ENCODE measurements at regions not wholly inside any gene's neighbourhood (a gene's known extent, or its start where the extent isn't known, plus 50 kb on each side); places are given as distances from the start of the nearest gene placed in this dataset.

DNA sequence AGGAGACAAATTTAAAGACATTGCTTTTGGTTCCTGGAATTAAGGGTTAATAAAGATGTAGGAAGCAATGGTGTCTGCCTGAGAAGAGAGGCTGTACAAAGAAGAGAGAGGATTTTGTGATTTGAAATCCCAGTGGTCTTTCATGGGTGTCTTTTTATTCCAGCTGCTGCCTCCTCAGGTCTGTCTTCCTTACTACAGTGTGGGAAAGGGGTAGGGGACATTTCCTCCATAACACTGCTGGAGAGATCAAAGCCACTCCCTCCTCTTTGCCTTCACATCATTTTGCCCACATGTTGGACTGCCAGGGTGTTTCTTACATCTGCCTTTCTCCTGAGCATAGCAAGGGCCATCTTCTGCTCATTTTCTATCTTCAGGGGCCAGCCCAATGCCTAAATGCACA is 348.5 kb downstream of the EN1 start:
- DNase-seq = no peak

DNA sequence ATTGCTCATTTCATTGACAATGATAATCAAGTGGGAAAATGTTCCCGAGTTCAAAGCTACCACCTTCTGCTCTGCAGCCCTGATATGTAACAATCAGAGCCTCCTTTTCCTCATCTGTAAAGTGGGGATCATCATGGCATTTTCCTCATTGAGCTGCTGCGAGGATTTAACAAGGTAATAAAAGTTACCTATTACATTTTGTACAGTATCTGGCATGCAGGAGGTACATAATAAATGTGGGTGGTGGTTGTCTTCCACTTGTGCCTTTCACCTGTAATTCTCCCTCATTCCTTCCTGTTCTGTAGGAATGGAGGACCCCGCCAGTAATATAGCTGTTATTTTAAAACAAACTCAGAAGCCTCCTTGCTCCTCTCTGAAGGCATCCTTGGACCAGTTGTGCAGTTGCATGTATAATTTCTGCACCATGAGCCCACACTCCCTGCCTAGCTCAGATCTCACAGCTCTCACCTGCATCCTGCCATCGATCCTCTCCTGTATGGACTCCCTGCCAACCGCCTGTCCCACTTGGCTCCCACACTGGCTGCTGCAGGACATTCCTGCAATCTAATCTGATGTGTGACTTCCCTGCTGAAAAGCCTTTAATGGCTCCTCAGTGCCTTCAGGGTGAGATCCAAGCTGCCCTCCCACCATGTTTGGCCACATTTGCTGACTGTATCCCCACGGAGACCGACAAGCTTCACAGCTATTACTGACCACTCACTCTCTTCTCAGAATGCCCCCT is 350.4 kb downstream of the EN1 start:
- no peak for DNase-seq

DNA sequence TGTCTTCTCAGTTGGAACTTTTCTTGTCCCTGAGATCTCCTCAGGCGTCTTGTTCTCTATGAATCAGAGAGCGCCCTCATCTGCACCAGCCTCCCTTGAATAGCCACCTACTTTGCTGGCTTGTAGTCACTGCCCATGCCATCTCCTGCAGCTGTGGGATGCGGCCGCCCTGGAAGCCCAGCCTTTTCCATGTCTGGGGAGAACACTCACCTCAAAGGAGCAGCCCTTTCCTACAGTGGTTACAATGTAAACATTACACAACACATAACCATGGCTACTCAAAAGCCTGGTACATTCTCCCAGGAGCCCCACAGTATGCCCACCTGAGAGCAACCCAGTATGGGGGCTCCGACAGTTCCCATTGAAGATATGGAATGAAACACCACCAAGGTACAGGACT is 351.0 kb downstream of the EN1 start:
- no peak for DNase-seq

DNA sequence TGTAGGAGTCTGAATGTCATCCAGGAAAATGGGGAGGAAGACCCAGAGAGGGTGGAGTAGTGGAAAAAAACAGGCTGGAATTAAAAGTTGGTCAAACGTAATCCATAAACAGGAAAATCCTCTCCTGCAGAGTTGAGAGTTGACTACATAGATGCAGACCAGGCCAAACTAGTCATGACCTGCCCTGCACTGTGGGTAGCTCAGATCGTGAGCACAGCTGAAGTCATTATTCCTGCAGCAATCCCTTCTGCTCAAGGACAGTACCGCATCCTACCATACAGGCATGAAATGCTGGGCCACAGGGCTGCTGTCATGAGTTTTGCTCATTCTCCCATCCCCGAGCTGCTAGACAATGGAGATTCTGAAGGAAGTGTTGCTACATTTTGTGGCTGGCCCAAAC is 352.2 kb downstream of the EN1 start:
- DNase-seq = no peak

DNA sequence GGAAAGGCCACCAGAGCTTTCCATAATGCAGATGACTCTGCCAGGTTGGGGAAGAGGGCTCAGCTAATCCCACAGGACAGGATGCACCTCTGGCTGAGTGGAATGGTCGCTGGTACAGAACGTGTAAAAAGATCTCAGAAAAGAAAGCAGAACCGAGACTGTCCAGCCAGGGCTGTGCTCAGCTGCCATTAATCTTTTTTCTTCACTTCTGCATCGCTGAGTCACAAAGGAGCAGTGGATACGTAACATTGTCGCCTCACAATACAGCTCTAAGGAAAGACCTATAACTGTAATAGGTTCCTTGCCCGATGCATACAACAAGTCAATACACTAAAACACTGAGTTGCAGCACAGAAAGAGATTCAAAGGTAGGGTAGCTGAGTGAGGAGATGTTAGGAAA is 354.2 kb downstream of the EN1 start:
- no peak for DNase-seq

DNA sequence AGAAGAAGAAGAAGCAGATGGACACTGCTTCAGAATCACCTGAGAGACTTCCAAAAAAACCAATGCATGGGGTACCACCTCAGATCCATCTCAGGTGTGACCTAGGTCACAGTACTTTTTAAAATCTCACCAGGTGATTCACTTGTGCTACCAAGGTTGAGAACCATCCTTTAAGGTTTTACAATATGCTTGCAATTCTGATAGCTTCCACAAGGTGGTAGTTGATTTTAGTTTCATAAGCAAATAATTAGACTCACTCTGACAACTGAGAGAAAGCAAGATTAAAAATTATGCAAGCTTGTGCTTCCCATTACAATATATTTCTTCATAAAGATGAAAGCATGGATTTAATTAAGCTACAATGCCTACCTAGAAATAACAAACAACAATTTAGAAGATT is 355.1 kb downstream of the EN1 start:
- DNase-seq = no peak

DNA sequence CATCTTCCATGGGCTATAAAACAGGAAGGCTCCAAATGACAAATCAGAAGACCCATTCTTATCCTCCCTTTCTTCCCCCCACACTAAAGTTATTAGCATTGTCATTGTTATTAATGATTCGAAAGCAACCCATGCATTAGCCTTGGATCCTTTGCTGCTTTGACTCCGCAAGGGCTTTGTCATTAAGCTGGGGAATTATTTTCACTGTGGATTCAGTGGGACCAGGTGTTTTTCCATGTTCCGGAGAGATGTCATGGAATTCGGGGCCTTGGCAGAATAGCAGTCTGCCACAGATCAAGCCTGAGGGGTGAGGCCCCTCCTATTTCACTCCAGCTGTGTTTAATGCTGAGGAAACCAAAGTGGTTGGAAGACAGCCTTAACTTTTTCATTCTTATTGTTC is 357.1 kb downstream of the EN1 start:
- no peak for DNase-seq

DNA sequence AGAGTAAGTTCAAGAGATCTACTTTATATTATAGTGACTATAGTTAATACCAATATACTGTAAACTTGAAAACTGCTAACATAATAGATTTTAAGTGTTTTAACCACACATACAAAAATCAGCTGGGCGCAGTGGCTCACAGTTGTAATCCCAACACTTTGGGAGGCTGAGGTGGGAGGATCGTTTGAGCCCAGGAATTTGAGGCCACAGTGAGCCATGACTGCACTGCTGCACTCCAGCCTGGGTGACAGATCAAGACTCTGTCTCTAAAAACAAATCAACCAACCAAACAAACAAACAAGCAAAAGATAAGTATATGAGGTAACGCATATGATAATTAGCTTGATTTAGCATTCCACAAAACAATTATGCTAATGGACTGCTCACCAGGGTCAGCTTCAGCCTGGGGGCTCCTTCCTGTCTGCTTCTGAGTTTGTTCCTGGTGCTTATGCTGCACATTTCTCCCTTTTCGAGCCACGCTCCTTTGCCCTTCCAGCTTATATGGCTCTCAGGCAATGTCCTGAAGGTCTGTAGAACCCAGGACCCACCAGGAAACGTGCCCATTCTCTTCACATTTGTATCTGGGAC is 357.6 kb downstream of the EN1 start:
- no peak for DNase-seq

DNA sequence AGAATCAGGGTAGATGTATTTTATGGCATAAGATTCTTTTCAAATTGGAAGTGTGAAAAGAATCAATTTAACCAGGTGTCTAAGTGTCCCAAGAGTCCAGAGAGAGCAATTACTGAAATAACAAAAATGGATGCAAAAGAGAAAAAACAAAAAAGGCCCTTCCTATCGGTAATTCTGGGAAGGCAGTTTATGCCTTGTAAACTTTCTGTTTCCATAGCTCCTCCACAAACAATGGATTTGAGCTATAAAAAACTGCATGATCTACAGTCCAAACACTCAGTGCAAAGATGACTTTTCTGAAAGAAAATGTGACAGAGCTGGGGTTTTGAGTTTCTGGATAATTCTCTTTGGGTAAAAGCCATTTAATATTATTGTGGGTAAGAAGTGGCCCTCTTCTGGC is 366.1 kb downstream of the EN1 start:
- DNase-seq = no peak

DNA sequence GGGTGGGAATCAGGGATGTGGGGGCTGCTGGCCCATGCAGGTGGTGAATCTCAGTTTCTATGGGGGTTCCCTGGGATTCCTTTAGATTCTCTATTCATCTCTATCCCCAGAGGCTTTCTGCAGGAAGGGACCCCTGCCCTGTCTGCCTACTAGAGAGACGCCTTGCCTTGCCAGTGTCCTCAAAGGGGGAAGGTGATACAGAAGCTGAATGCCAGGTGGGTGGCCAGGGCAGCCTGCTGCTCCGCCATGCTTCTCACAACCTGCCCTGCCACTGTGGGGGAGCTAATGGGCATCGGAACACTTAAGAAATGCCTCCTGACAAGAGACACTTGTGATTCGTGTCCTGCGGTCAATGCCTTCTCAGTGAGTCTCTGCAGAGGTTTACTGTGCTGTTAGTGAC is 368.4 kb downstream of the EN1 start:
- no peak for DNase-seq

DNA sequence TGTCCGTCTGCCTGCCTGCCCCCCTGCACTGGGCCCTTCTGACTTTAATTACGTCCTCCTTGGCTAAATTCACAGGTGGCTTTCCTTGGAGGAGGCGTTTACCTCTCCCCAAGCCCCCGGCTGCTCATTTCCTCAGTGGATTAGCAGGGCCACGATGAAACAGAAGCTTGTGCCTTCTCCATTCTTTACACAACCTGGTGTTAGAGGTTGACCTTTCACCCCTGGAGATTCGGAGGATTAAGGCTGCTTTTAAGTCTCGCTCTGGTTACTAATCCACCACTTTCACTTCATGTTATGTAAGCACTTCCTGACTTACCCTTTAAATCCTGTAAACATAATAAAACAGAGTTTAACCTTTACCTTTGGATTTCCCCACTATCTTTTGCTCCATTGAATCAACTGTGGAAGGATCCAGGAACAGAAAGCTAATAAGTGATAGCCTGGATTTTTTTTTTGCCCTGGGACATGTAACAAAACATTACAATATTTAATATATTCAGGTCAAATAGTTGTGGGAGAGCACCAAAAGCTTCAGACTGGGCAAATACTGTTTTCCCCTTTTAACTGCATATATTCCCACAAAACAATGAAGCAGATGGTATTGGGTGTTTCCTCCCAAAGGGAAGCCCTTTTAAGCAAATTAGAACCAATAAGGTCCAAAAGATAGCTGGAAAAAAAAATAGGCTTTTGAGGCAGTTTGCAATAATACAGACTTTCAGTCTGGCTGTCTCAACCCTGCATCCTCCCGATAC is 370.2 kb downstream of the EN1 start:
- no peak for DNase-seq

DNA sequence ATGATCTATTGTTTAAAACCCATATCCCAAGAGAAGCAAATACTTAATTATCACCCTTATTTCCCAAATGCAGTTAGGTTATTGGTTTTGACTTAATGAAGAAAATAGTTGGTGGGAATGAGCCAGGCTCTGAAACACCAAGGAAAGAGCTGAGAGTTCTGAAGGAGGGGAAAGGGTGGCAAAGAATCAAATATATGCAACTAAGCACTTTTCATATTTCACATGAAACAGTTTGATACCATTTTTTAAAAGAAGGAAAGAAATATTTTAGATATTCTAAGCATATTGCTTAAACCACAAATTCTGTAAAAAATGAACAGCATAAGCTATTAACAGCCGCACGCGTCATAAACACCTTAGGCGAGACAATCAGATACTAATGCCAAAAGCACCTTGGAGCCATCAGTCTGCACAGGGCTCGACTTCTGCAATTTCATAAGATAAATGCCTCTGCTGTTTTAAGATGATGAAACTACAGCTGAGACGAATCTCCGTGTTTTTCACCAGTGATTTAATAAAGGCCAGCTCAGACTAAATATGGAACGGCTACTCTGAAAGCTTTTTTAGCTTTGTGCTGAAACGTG is 371.7 kb downstream of the EN1 start:
- no peak for DNase-seq

DNA sequence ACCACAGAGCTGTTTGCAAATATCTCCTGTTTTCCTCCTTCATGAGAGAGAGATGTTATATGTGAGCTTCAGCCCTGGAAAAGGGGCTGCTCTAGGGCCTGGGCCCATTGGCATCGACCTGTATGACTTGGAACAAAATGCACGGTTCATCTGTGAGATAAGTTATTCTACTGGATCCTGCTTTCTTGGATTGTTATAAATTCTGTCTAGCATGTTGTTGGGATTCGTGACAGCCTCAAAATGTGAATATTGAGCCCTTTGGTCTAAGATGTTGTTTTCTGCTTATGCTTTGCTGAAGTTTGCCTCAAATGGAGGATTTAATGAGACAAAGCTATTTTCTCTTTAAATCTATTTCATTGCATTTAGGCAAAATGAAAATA is 372.9 kb downstream of the EN1 start:
- DNase-seq = no peak

DNA sequence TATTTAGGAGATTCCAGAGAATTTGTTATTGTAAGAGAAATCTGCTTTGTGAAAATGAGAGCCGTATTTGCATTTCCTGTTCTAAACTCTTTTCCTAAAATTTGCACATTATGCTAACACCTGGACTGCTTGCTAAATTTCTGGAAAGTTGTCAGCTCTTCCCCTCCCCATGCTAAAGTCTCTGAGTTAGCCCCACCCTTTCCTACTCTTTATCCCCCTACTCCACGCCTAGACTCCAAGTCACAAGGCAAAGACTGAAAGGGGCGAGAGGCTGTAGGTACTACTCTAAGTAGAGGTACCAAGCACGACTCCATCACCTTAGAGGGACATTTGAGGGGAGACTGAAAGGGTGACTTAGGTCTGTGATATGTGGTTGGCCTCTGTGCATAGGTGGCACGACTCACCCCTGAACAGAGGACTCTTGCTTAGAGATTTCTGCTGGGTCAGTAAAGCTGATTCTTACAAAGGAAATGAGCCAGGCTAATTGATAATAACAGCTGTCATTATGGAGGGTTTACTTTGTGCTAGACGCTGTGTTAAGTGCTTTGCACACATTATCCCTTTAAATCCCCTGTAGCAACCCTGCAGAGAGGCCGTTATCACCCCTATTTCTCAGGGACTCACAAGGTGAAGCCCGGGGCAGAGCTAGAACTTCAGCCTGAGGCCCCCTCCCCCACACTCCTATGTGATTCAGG is 373.5 kb downstream of the EN1 start:
- DNase-seq = no peak

DNA sequence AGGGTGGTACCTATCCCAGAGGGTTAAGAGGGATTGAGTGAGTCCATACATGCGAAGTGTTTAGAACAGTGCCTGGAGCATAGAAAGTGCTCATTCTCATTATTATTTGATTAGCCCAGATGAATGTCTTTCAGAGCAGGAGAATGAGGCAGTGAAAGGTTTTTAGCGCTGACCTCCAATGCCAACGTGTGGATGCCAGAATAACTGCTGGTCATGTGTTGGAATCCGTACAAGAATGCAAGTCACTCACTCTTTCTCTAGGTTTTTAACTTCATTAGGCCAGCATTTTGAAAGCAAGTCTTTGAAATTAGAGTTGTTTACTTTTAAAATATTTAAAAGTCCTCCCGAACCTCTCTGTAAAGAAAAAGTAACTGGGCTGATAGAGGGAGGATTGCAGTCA is 374.2 kb downstream of the EN1 start:
- DNase-seq = no peak

DNA sequence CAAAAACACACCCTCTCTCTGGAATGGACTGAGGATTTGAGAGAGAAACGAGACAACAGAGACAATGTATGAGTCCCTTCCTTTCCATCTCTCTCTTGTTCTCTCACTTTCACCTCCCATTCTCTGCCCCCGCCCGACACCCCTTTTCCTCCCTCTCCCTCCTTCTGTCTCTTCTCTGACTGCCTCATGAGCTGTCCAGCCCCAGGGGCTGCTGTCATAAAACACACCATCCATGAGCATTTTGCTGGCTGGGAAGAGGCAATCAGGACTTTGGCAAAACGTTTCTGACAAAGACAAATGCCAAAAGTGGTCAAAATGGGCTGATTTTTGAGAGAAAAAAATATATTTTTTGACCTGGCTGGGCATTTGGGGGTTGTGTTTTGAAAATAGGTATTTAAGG is 377.2 kb downstream of the EN1 start:
- no peak for DNase-seq

DNA sequence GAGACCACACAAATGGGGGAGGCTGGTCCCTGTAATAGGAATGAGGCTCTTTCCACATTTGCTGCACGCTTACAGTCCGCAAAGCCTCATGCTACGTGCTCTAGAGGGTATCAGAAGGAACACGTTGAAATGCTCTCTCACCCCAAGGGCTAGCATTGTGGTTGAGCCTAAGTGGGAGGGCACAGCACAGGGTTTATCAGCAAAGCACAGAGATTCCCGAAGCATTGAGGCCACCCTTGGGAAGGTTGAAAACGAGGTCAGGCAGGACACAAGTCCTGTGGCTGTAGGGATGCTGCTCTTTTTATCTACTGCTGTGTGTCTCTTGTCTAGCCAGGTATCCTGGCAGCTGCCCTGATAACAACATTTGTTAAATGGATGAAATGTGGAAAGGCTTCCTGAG is 378.3 kb downstream of the EN1 start:
- no peak for DNase-seq

DNA sequence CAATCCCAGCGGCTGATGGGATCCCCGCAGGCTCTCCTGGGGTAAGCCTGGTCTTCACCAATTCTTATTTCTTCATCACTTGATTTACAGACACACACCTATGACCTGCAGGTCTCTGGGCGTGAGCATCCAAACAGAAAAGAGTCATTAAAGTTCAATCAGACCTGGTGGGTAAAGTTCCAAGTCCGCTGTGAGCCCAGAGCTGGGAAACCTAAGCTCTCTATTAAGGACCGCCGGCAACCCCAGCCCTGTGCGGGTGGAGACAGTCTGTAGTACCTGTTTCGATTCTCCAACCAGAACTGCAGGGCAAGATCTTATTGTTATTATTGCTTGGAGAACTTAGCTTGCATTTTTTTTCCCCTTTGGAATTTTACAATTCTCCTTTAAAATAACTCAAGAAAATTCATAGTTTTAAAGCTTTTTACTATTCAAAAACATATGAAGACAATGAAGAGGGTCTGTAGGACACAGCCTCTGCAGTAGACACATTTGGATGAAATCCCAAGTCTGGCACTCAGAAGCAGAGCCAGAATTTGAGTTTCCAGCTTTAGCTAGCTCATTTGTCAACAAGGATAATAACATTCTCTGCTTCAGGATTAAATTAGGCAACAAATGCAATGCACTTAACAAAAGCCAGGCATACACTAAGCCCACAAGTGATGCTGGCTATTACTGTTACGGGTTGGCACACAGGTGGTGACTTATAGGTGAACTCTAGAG is 376.4 kb downstream of the INSIG2 start:
- no peak for DNase-seq

DNA sequence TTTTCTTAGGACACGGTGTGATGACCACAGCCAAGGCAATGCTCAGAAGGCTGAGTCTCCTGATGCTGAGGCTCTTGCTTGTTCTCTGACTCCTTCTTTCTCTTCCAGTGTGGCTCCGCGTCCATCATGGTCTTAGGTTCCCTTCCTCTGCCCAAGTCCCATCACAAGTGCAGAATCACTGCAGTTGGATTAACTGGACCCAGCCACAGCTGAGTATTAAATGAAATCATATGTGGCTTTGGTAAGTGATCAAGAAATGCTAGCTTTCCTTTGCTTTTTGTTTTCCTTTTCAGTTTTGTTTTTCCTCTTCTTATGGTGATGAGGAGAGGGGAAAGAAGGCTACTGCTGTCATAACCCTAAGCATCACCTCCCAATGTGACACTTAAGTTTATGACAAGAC is 375.8 kb downstream of the INSIG2 start:
- DNase-seq = no peak

DNA sequence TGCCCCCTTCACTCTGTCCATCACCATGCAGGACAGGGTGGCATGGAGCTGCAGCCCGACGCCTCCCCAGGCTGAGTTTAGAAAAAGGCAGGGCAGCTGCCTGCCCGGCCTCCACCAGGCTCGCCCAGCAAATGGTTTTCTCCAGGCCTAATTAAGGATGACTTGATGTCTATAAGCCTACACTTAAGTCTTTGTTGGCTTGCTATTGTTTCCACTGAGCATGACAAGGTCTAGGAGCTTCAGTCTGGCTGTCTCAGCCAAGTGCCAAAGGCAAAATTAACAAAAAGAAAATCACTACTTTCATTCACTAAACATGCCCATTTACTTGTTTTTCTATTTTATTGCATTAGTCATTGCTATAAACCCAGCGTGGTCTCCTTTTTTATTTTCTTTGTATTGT is 372.2 kb downstream of the INSIG2 start:
- no peak for DNase-seq

DNA sequence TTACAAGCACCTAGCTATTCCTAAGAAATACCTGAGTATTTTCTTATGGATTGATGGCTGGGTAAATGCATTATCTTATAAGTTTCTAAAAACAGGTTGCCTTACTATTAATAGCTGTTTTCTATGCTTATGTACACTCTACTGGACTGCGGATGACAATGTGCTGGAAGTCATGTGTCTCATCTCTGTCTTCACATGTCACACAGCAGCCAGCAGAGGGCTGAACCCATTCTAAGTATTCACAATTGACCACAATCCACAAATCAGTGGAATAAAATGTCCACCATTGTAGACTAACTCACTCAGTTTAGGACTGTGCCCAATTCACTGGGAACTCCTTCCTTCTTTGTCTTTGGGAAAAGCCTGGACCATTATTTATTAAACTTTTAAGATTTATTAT is 371.2 kb downstream of the INSIG2 start:
- DNase-seq = no peak

DNA sequence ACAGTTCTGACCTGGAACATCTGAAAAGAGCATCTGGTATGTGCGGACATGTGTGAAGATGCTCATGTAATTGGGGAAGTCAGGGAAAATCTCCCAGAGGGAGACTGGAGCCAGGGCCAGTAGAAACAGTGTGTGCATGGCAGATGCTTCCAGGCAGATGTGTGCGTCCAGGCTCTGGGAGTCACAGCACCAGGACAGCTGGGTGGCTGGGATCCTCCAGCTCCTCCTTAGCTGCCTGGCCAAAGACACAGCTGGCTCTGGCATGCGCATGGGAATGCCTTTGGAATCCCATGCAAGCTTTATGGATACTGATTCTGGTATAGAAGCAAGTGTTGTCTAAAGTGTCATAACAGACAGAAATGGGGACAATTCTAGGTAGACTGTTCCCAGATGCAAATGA is 369.7 kb downstream of the INSIG2 start:
- DNase-seq = no peak

DNA sequence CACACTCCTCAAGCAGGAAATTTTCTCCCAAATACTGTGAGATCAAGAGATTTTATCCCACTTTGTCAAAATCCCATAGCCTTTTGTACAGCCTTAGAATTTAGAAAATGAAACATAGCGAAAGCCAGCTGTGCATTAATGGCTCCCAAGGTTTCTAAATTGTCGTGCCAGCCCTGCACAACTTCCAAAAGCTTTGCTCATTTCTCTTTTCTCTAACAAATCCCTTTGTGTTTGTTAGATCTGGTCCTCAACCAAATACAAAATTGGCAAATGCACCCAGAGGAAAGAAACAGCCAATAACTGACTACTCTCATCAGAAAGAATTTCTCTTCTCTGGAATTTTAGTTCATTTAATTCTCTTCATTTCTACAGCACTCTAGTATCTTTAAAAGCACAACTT is 361.1 kb downstream of the INSIG2 start:
- DNase-seq = no peak
